Limb (tissue), 2 donors: ENCODE measurements at regions not wholly inside any gene's neighbourhood (a gene's known extent, or its start where the extent isn't known, plus 50 kb on each side); places are given as distances from the start of the nearest gene placed in this dataset.
"Not testable (repeated sequence)": the region's sequence is repeated elsewhere in the genome, so short reads cannot be mapped to it uniquely, and the experiment has no call there.

Source experiments
- DNase-seq, 2 donors: peaks; one replicate each; pipeline ENCODE4 v3.0.0-alpha.2; 2016; ENCODE audit errors: extremely low spot score in 2 of 2

- DNase-seq, result no peak
Measured at GRCh38 chr3:145681181-145681580, 479.8 kb downstream of the PLOD2 start.

GRCh38 chr3:145687978-145688377 is 473.0 kb downstream of the PLOD2 start:
- not testable (repeated sequence) for DNase-seq

GRCh38 chr3:145692751-145693150 is 468.2 kb downstream of the PLOD2 start:
- no peak for DNase-seq

GRCh38 chr3:145696011-145696410 is 465.0 kb downstream of the PLOD2 start:
- no peak for DNase-seq

GRCh38 chr3:145698250-145698649 is 462.7 kb downstream of the PLOD2 start:
- peak in 1 of 2 donors; percentile 41 for DNase-seq

- no peak for DNase-seq
Measured at GRCh38 chr3:145698749-145699148, 462.2 kb downstream of the PLOD2 start.

GRCh38 chr3:145704020-145704419 is 457.0 kb downstream of the PLOD2 start:
- no peak for DNase-seq

GRCh38 chr3:145709779-145710178 is 451.2 kb downstream of the PLOD2 start:
- not testable (repeated sequence) for DNase-seq

GRCh38 chr3:145716519-145716918 is 444.5 kb downstream of the PLOD2 start:
- peak in 1 of 2 donors; percentile 58 for DNase-seq

- DNase-seq, result no peak
Measured at GRCh38 chr3:145719114-145719513, 441.9 kb downstream of the PLOD2 start.

GRCh38 chr3:145721273-145721805 is 439.6 kb downstream of the PLOD2 start:
- DNase-seq, result no peak

GRCh38 chr3:145721815-145722214 is 439.2 kb downstream of the PLOD2 start:
- no peak for DNase-seq

- no peak for DNase-seq
Measured at GRCh38 chr3:145727476-145727875, 433.5 kb downstream of the PLOD2 start.

GRCh38 chr3:145735631-145736030 is 425.4 kb downstream of the PLOD2 start:
- no peak for DNase-seq

GRCh38 chr3:145737952-145738351 is 423.0 kb downstream of the PLOD2 start:
- no peak for DNase-seq

GRCh38 chr3:145739926-145740325 is 421.1 kb downstream of the PLOD2 start:
- no peak for DNase-seq

GRCh38 chr3:145750657-145751056 is 410.3 kb downstream of the PLOD2 start:
- DNase-seq, result no peak

GRCh38 chr3:145752576-145752975 is 408.4 kb downstream of the PLOD2 start:
- no peak for DNase-seq

- DNase-seq, result no peak
Measured at GRCh38 chr3:145754605-145755289, 406.2 kb downstream of the PLOD2 start.

- DNase-seq, result no peak
Measured at GRCh38 chr3:145760036-145760435, 400.9 kb downstream of the PLOD2 start.

- DNase-seq, result no peak
Measured at GRCh38 chr3:145767909-145768308, 393.1 kb downstream of the PLOD2 start.

- peak; percentile 41 to 53 for DNase-seq
Measured at GRCh38 chr3:145776782-145777408, 384.1 kb downstream of the PLOD2 start.

GRCh38 chr3:145780301-145780700 is 380.7 kb downstream of the PLOD2 start:
- DNase-seq, result no peak
